ENCODE measurements at regions not wholly inside any gene's neighbourhood (a gene's known extent, or its start where the extent isn't known, plus 50 kb on each side); places are given as distances from the start of the nearest gene placed in this dataset.

- no peak for DNase-seq (ENCODE audit: extremely low spot score)
- TF ChIP-seq FOXA1 (IDR thresholded peaks at IDR 0.05): no peak
- TF ChIP-seq NFRKB (IDR thresholded peaks at IDR 0.05): no peak
- no peak for TF ChIP-seq BHLHE40 (IDR thresholded peaks at IDR 0.05; ENCODE audit: borderline replicate concordance)
- no peak for TF ChIP-seq TARDBP (IDR thresholded peaks at IDR 0.05)
- no peak for TF ChIP-seq ELF4 (IDR thresholded peaks at IDR 0.05)
- no peak for TF ChIP-seq HDGF (IDR thresholded peaks at IDR 0.05; ENCODE audit: borderline replicate concordance)
- no peak for TF ChIP-seq SP1 (IDR thresholded peaks at IDR 0.05)
- TF ChIP-seq SUZ12 (IDR thresholded peaks at IDR 0.05): no peak
- TF ChIP-seq L3MBTL2 (conservative IDR thresholded peaks at IDR 0.05): no peak
- no peak for TF ChIP-seq FOXM1 (IDR thresholded peaks at IDR 0.05; ENCODE audit: borderline replicate concordance)
- no peak for TF ChIP-seq FOXK2 (IDR thresholded peaks at IDR 0.05)
- no peak for TF ChIP-seq ARNT (IDR thresholded peaks at IDR 0.05)
- no peak for TF ChIP-seq ZNF384 (IDR thresholded peaks at IDR 0.05)
- CTCF ChIA-PET: no interaction called here
- POLR2A ChIA-PET: no interaction called here
Observed at GRCh38 chr19:28936001-28936400, 276.9 kb downstream of the UQCRFS1 start.

GRCh38 chr19:28934631-28935030 lies 278.3 kb downstream of the UQCRFS1 start:
- DNase-seq (ENCODE audit: extremely low spot score): no peak
- POLR2A ChIA-PET: no interaction called here

DNA sequence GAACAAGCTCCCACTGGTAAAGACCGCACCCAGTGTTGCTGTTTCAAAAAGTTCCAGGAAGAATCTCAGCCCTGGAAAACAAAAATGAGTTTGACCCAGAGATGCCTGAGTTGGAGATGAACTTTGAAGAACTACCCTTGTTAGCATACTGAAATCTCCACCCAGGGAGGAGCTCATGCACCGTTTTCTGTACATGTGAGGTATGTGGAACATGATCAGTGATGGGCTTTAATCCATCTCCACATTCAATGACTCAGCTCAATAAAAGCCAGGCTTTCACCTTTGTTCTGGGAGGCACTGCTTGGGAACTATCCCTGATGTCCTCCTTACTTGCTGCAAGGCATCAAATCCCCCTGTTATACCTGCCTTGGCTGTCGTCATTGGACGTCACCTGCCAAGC lies 279.9 kb downstream of the UQCRFS1 start:
- ChIA-PET CTCF (no interaction called here), POLR2A (no interaction called here)
- TF ChIP-seq LEF1 (IDR thresholded peaks at IDR 0.05; ENCODE audit: borderline replicate concordance) (no peak), CTBP1 (IDR thresholded peaks at IDR 0.05; ENCODE audit: borderline replicate concordance) (no peak), ELF4 (IDR thresholded peaks at IDR 0.05) (no peak), FOXM1 (IDR thresholded peaks at IDR 0.05; ENCODE audit: borderline replicate concordance) (no peak), L3MBTL2 (conservative IDR thresholded peaks at IDR 0.05) (no peak), ZNF384 (IDR thresholded peaks at IDR 0.05) (no peak), NFRKB (IDR thresholded peaks at IDR 0.05) (no peak), ARNT (IDR thresholded peaks at IDR 0.05) (no peak), FOXA1 (IDR thresholded peaks at IDR 0.05) (no peak), SP1 (IDR thresholded peaks at IDR 0.05) (no peak), HDGF (IDR thresholded peaks at IDR 0.05; ENCODE audit: borderline replicate concordance) (no peak), FOXK2 (IDR thresholded peaks at IDR 0.05) (no peak), SUZ12 (IDR thresholded peaks at IDR 0.05) (no peak)
- TF ChIP-seq, protein P1, sequence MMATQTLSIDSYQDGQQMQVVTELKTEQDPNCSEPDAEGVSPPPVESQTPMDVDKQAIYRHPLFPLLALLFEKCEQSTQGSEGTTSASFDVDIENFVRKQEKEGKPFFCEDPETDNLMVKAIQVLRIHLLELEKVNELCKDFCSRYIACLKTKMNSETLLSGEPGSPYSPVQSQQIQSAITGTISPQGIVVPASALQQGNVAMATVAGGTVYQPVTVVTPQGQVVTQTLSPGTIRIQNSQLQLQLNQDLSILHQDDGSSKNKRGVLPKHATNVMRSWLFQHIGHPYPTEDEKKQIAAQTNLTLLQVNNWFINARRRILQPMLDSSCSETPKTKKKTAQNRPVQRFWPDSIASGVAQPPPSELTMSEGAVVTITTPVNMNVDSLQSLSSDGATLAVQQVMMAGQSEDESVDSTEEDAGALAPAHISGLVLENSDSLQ (IDR thresholded peaks at IDR 0.05): no peak
- DNase-seq (ENCODE audit: extremely low spot score): no peak

More at GRCh38 chr19:28934631-28935030, 278.3 kb downstream of the UQCRFS1 start:
- CTCF ChIA-PET: no interaction called here
- TF ChIP-seq NFRKB (IDR thresholded peaks at IDR 0.05) (no peak), SP1 (IDR thresholded peaks at IDR 0.05) (no peak), ELF4 (IDR thresholded peaks at IDR 0.05) (no peak), TARDBP (IDR thresholded peaks at IDR 0.05) (no peak), ARNT (IDR thresholded peaks at IDR 0.05) (no peak)

DNA sequence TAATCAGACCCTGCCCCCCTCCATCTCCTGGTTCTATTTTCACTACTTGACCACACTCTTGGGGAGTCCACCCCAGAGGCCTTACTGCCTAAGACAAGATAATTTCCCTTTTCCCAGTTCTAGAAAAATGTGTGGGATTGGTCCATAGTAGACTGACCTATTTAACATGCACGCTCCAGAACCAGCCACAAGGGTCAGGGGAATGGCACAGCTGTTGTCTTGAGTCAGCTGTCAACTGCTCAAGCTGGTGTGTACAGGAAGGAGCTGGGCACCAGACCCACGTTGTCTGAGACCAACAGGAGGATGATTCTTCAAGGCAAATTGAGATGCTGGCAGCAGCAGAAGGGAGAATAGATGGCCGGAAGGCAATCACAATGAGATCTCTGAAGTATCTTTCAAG lies 280.5 kb downstream of the UQCRFS1 start:
- DNase-seq (ENCODE audit: extremely low spot score): no peak
- TF ChIP-seq BHLHE40 (IDR thresholded peaks at IDR 0.05; ENCODE audit: borderline replicate concordance): no peak
- no peak for TF ChIP-seq FOXK2 (IDR thresholded peaks at IDR 0.05)
- TF ChIP-seq L3MBTL2 (conservative IDR thresholded peaks at IDR 0.05): no peak
- POLR2A ChIA-PET: no interaction called here
- CTCF ChIA-PET: no interaction called here

DNA sequence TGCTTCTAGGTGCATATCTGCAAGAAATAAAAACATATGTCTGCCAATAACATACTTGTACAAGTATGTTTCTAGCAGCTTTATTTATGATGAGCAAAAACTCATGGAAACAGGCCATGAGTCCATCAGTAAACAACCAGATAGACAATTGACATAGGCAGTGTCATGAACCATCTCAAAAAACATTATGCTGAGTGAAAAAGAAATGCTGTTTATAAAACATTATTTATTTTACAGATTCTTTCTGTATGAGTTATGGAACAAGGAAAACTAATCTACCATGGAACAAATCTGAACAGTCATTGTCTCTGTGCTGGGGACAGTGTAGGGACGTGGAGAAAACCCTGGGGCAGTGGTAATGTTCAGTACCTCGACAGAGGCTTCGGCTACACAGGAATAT lies 283.9 kb downstream of the UQCRFS1 start:
- no peak for TF ChIP-seq BHLHE40 (IDR thresholded peaks at IDR 0.05; ENCODE audit: borderline replicate concordance)
- no peak for TF ChIP-seq CTBP1 (IDR thresholded peaks at IDR 0.05; ENCODE audit: borderline replicate concordance)
- TF ChIP-seq, protein P1 (IDR thresholded peaks at IDR 0.05): no peak
- no peak for TF ChIP-seq ARNT (IDR thresholded peaks at IDR 0.05)
- TF ChIP-seq ELF4 (IDR thresholded peaks at IDR 0.05): no peak
- TF ChIP-seq NFRKB (IDR thresholded peaks at IDR 0.05): no peak
- no peak for TF ChIP-seq ZNF384 (IDR thresholded peaks at IDR 0.05)
- no peak for TF ChIP-seq L3MBTL2 (conservative IDR thresholded peaks at IDR 0.05)
- ChIA-PET POLR2A (no interaction called here), CTCF (no interaction called here)
- no peak for DNase-seq (ENCODE audit: extremely low spot score)

DNA sequence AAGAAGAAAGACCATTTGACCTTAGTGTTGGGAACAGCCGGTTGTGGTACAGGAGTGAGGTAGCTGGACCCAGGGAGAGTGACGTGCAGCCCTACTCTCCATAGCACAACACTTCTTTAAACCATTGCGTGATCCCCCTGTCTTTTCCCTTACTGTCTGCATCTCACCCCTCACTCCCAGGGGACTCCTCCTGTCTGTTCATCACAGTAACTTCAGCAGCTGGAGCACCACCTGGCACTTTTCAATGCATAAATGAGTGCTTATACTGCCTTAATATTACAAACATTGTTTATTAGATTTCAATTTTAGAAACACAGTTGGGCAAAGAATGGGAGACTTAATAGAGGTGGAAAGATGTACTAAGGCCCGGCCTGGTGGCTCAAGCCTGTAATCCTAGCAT lies 285.5 kb downstream of the UQCRFS1 start:
- CTCF ChIA-PET: no interaction called here
- POLR2A ChIA-PET: no interaction called here
- TF ChIP-seq BHLHE40 (IDR thresholded peaks at IDR 0.05; ENCODE audit: borderline replicate concordance) (no peak), CTBP1 (IDR thresholded peaks at IDR 0.05; ENCODE audit: borderline replicate concordance) (no peak)
- DNase-seq (ENCODE audit: extremely low spot score): no peak

- DNase-seq (ENCODE audit: extremely low spot score): no peak
- CTCF ChIA-PET: no interaction called here
- TF ChIP-seq ARNT (IDR thresholded peaks at IDR 0.05): no peak
- no peak for TF ChIP-seq NFRKB (IDR thresholded peaks at IDR 0.05)
- no peak for TF ChIP-seq ZNF384 (IDR thresholded peaks at IDR 0.05)
- TF ChIP-seq ELF4 (IDR thresholded peaks at IDR 0.05): no peak
- no peak for TF ChIP-seq HDGF (IDR thresholded peaks at IDR 0.05; ENCODE audit: borderline replicate concordance)
- no peak for TF ChIP-seq SUZ12 (IDR thresholded peaks at IDR 0.05)
- TF ChIP-seq BHLHE40 (IDR thresholded peaks at IDR 0.05; ENCODE audit: borderline replicate concordance): no peak
- TF ChIP-seq LEF1 (IDR thresholded peaks at IDR 0.05; ENCODE audit: borderline replicate concordance): no peak
- no peak for TF ChIP-seq FOXK2 (IDR thresholded peaks at IDR 0.05)
- TF ChIP-seq L3MBTL2 (conservative IDR thresholded peaks at IDR 0.05): no peak
- no peak for TF ChIP-seq FOXA1 (IDR thresholded peaks at IDR 0.05)
- TF ChIP-seq, protein P1 (IDR thresholded peaks at IDR 0.05): no peak
- no peak for TF ChIP-seq SP1 (IDR thresholded peaks at IDR 0.05)
- TF ChIP-seq TARDBP (IDR thresholded peaks at IDR 0.05): no peak
- TF ChIP-seq FOXM1 (IDR thresholded peaks at IDR 0.05; ENCODE audit: borderline replicate concordance): no peak
- POLR2A ChIA-PET: no interaction called here
Observed at GRCh38 chr19:28920269-28921066, 292.5 kb downstream of the UQCRFS1 start.
